Chondrocyte (in vitro differentiated cells): ENCODE measurements at regions not wholly inside any gene's neighbourhood (a gene's known extent, or its start where the extent isn't known, plus 50 kb on each side); places are given as distances from the start of the nearest gene placed in this dataset.

ENCODE experiments used
- DNase-seq: peaks from one replicate; pipeline ENCODE4 v3.0.0; 2021; ENCODE audit warnings: mixed read lengths, low spot score
- H3K27ac Mint-ChIP-seq: one replicate; pipeline ENCODE4 v1.8.0; 2021; ENCODE audit warnings: mild to moderate bottlenecking, moderate library complexity, mixed read lengths; ENCODE audit not compliant: unreplicated experiment
- H3K27me3 Mint-ChIP-seq: 2 replicates; pipeline ENCODE4 v1.8.0; 2021; ENCODE audit warnings: low read depth, mixed read lengths
- H3K36me3 Mint-ChIP-seq: 2 replicates; pipeline ENCODE4 v1.8.0; 2021; ENCODE audit warnings: low read depth, mixed read lengths
- H3K4me1 Mint-ChIP-seq: 2 replicates; pipeline ENCODE4 v1.8.0; 2021; ENCODE audit warnings: low read depth, mild to moderate bottlenecking, mixed read lengths
- H3K4me3 Mint-ChIP-seq: one replicate; pipeline ENCODE4 v1.8.0; 2021; ENCODE audit warnings: mild to moderate bottlenecking, moderate library complexity, mixed read lengths; ENCODE audit not compliant: unreplicated experiment
- H3K9me3 Mint-ChIP-seq: 2 replicates; pipeline ENCODE4 v1.8.0; 2021; ENCODE audit warnings: low read depth, mixed read lengths
- TF ChIP-seq, protein P1 (sequence below): fragments of 200-600 bp; sonication (generic); IDR thresholded peaks from 2 replicates; pipeline ENCODE4 v1.5.0; 2021; ENCODE audit warnings: antibody characterized with exemption, mild to moderate bottlenecking, moderate library complexity

DNA sequence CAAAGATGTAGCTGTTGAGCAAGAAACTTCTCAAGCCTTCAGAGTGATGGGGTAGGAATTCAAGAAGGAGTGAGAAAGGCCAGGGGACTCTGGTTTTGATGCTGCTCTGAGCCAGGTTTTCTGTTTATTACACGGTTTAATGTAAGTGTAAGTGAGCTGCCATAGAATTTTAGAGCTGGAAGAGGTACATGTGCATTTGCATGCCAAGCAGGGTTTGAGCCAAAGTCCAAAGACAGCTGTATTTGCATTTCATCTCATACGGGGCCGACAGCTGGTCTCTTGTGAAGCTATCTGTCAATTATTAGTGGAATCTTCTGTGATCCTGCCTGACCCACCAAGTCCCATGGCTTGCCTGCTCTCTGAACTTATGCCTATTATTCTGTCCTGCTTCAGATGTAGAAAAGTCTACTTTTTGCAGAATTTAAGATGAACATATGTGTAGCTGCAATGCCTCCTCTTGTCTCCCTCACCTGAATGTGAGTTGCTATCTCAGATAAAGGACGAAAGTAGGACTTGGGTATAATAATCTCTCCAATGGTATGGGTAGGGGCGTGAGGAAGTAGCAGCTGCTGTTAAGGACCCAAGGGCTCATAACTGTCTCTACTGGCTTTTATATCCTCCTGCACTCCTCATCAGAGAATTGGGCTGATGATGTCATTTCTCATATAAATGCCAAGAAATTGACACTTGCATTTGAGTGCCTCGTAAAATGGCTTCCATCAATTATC, 160.0 kb downstream of the SQOR start:
- no peaks in the 10 kb centered on the region for H3K9me3 Mint-ChIP-seq
- no peak for DNase-seq
- H3K4me1 Mint-ChIP-seq: no peaks in the 10 kb centered on the region
- TF ChIP-seq, protein P1, sequence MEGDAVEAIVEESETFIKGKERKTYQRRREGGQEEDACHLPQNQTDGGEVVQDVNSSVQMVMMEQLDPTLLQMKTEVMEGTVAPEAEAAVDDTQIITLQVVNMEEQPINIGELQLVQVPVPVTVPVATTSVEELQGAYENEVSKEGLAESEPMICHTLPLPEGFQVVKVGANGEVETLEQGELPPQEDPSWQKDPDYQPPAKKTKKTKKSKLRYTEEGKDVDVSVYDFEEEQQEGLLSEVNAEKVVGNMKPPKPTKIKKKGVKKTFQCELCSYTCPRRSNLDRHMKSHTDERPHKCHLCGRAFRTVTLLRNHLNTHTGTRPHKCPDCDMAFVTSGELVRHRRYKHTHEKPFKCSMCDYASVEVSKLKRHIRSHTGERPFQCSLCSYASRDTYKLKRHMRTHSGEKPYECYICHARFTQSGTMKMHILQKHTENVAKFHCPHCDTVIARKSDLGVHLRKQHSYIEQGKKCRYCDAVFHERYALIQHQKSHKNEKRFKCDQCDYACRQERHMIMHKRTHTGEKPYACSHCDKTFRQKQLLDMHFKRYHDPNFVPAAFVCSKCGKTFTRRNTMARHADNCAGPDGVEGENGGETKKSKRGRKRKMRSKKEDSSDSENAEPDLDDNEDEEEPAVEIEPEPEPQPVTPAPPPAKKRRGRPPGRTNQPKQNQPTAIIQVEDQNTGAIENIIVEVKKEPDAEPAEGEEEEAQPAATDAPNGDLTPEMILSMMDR: no peak
- no peak overlapping the region for H3K4me3 Mint-ChIP-seq
- no peak overlapping the region for H3K27ac Mint-ChIP-seq
- H3K36me3 Mint-ChIP-seq: no peaks in the 10 kb centered on the region
- peaks cover 35% of the 10 kb centered on the region for H3K27me3 Mint-ChIP-seq

DNA sequence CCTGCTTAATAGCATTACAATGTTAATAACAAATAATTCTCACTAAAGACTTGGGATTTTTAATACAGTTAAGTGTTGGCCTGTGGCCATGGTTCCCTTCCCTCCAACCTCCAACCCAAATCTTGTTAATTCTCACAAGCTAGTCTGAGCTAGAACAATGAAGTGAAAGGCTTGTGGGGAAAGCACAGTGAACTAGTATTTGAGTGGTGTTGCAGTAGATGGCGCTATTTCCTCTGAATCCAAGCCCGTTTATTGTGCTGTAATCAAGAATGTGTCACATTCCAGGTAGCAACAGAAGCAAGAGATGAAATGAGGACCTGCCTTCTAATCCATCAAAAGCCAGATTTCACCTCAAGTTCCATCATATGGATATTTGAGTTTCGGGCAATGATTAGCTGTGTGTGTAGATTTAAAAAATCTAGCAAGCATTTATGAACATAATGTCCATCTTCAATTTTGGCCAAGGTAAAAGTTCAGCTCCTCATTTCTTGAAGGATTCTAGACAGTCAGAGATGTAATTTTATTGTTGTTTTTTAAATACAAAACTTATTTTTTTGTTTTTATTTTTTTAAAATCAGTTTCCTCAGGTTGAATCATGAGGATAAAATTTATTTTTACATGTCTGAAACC, 160.7 kb downstream of the SQOR start:
- no peaks in the 10 kb centered on the region for H3K4me1 Mint-ChIP-seq
- no peaks in the 10 kb centered on the region for H3K36me3 Mint-ChIP-seq
- no peak overlapping the region for H3K27ac Mint-ChIP-seq
- no peaks in the 10 kb centered on the region for H3K9me3 Mint-ChIP-seq
- DNase-seq: no peak
- H3K4me3 Mint-ChIP-seq: no peak overlapping the region
- H3K27me3 Mint-ChIP-seq: peaks cover 37% of the 10 kb centered on the region
- TF ChIP-seq, protein P1: peak; percentile 65

DNA sequence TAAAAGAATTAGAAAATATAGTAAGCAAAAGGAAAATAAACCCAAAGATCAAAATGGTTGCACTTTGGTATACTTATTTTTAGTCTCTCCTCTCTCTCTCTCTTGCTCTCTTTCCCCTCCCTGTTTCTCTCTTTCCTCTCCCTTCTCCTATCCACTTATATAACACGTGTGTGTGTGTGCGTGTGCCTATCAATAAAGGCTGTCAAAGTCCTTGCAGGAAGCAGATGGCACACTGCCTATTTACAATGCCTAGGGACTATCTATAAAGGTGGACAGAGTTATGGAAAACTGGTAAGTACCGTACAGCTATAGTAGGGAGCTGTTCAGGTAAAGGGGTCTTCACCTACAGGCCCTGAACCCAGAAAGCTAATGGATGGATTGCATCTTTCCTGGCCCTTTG, 161.6 kb downstream of the SQOR start:
- TF ChIP-seq, protein P1: no peak
- DNase-seq: no peak
- H3K4me3 Mint-ChIP-seq: no peak overlapping the region
- H3K36me3 Mint-ChIP-seq: no peaks in the 10 kb centered on the region
- peaks cover 38% of the 10 kb centered on the region for H3K27me3 Mint-ChIP-seq
- no peaks in the 10 kb centered on the region for H3K4me1 Mint-ChIP-seq
- no peak overlapping the region for H3K27ac Mint-ChIP-seq
- no peaks in the 10 kb centered on the region for H3K9me3 Mint-ChIP-seq

DNA sequence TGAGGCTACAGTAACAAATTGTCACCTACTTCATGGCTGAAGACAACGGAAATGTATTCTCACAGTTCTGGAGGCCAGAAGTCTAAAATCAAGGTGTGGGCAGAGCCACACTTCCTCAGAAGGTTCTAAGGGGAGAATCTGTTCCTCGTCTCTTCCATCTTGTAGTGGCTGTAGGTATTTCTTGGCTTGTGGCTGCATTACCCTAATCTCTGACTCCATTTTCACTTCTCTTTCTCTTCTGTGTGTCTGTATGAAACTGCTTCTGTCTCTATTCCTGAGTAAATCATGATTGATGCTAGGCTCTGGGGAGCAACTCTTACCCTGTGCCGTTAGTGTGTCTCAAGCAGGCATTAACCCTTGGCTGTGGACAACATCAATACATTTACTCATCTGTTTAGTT, 164.7 kb downstream of the SQOR start:
- TF ChIP-seq, protein P1: no peak
- Mint-ChIP-seq H3K27me3 (peaks cover 15% of the 10 kb centered on the region), H3K36me3 (no peaks in the 10 kb centered on the region), H3K9me3 (no peaks in the 10 kb centered on the region), H3K4me3 (no peak overlapping the region), H3K4me1 (no peaks in the 10 kb centered on the region), H3K27ac (no peak overlapping the region)
- no peak for DNase-seq

DNA sequence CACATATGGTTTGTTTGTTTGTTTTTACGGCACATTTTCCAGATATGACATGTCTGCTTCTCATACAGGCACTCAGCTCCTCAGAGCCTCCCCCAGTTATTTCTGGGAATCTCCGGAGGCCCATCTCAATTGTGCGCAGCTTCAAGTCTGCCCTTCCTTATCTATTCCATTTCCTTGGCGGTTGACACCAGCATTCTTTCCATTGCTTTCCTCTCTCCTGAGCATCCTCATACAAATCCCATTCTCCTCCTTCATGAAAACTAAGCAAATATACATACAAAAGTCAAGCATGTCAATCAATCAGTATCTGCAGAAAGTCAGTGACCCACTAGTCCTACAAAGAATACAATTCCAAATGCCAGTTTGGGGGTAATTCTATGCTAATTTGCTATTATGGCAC, 166.7 kb downstream of the SQOR start:
- Mint-ChIP-seq H3K36me3 (no peaks in the 10 kb centered on the region), H3K27ac (no peak overlapping the region), H3K4me1 (no peaks in the 10 kb centered on the region), H3K9me3 (no peaks in the 10 kb centered on the region), H3K4me3 (no peak overlapping the region), H3K27me3 (peaks cover 10% of the 10 kb centered on the region)
- TF ChIP-seq, protein P1: no peak
- no peak for DNase-seq
